ENCODE measurements at regions not wholly inside any gene's neighbourhood (a gene's known extent, or its start where the extent isn't known, plus 50 kb on each side); places are given as distances from the start of the nearest gene placed in this dataset.

- TF ChIP-seq, protein P1, sequence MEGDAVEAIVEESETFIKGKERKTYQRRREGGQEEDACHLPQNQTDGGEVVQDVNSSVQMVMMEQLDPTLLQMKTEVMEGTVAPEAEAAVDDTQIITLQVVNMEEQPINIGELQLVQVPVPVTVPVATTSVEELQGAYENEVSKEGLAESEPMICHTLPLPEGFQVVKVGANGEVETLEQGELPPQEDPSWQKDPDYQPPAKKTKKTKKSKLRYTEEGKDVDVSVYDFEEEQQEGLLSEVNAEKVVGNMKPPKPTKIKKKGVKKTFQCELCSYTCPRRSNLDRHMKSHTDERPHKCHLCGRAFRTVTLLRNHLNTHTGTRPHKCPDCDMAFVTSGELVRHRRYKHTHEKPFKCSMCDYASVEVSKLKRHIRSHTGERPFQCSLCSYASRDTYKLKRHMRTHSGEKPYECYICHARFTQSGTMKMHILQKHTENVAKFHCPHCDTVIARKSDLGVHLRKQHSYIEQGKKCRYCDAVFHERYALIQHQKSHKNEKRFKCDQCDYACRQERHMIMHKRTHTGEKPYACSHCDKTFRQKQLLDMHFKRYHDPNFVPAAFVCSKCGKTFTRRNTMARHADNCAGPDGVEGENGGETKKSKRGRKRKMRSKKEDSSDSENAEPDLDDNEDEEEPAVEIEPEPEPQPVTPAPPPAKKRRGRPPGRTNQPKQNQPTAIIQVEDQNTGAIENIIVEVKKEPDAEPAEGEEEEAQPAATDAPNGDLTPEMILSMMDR (IDR thresholded peaks at IDR 0.05; ENCODE audit: low read length): no peak
- TF ChIP-seq EZH2 (IDR thresholded peaks at IDR 0.05; ENCODE audit: borderline replicate concordance, low read length): no peak
These were observed 366.5 kb downstream of the IRS2 start for GRCh38 chr13:109419896-109420295.
